Fibroblast of lung (primary cell): ENCODE measurements at regions not wholly inside any gene's neighbourhood (a gene's known extent, or its start where the extent isn't known, plus 50 kb on each side); places are given as distances from the start of the nearest gene placed in this dataset.

ENCODE experiments used
- DNase-seq, 2 donors: peaks; one replicate each; pipeline versions ENCODE4 v3.0.0 to v3.0.0-alpha.2; 2010; ENCODE audit warnings: low read depth in 2 of 2
- H2AFZ ChIP-seq: 2 replicates; pipeline ENCODE4 v1.5.1; 2012; ENCODE audit warnings: low read length, control low read depth, inconsistent platforms
- H3K27ac ChIP-seq: 2 replicates; pipeline ENCODE4 v1.5.1; 2011; ENCODE audit warnings: low read length, control low read depth; ENCODE audit not compliant: insufficient read depth
- H3K27me3 ChIP-seq: 2 replicates; pipeline ENCODE4 v1.5.1; 2011; ENCODE audit warnings: mild to moderate bottlenecking, low read length; ENCODE audit not compliant: control insufficient read depth, insufficient read depth
- H3K36me3 ChIP-seq: 2 replicates; pipeline ENCODE4 v1.5.1; 2011; ENCODE audit warnings: low read length; ENCODE audit not compliant: control insufficient read depth, insufficient read depth
- H3K4me1 ChIP-seq: 2 replicates; pipeline ENCODE4 v1.5.1; 2011; ENCODE audit warnings: low read length; ENCODE audit not compliant: control insufficient read depth, insufficient read depth; ENCODE audit errors: extremely low read depth
- H3K4me2 ChIP-seq: 2 replicates; pipeline ENCODE4 v1.5.1; 2011; ENCODE audit warnings: low read length, control low read depth; ENCODE audit not compliant: insufficient read depth; ENCODE audit errors: extremely low read depth
- H3K4me3 ChIP-seq, 4 experiments: fragments of 200-600 bp in 1 of 4; sonication (generic) in 1 of 4; replicated peaks in 1 of 4; 2 replicates each; pipeline ENCODE4 v1.5.1; 2011 to 2016; ENCODE audit warnings: low read length in 4 of 4, low read depth in 3 of 4, mild to moderate bottlenecking in 3 of 4, control low read depth in 2 of 4, inconsistent platforms in 1 of 4, mixed read lengths in 1 of 4; ENCODE audit not compliant: insufficient read depth in 1 of 4; ENCODE audit errors: control extremely low read depth in 1 of 4
- H3K79me2 ChIP-seq: 2 replicates; pipeline ENCODE4 v1.5.1; 2012; ENCODE audit warnings: mild to moderate bottlenecking, low read length, inconsistent platforms; ENCODE audit not compliant: control insufficient read depth, insufficient read depth
- H3K9ac ChIP-seq: 2 replicates; pipeline ENCODE4 v1.5.1; 2011; ENCODE audit warnings: mild to moderate bottlenecking, low read length, control low read depth; ENCODE audit not compliant: insufficient read depth
- H3K9me3 ChIP-seq: 2 replicates; pipeline ENCODE4 v1.5.1; 2012; ENCODE audit warnings: low read depth, low read length; ENCODE audit not compliant: control insufficient read depth, insufficient read depth
- H4K20me1 ChIP-seq: 2 replicates; pipeline ENCODE4 v1.5.1; 2011; ENCODE audit warnings: low read length; ENCODE audit not compliant: control insufficient read depth, insufficient read depth; ENCODE audit errors: extremely low read depth
- CTCF ChIP-seq, 2 donors: IDR thresholded peaks in 1 of 2; conservative IDR thresholded peaks in 1 of 2; 1 replicate in 1 of 2; 2 replicates in 1 of 2; pipeline ENCODE4 v1.5.1; 2011 to 2012; ENCODE audit warnings: low read length in 2 of 2, control low read depth in 1 of 2, inconsistent platforms in 1 of 2, low read depth in 1 of 2, mild to moderate bottlenecking in 1 of 2
- EZH2 ChIP-seq: IDR thresholded peaks from 2 replicates; pipeline ENCODE4 v1.5.1; 2012; ENCODE audit warnings: low read length, control low read depth, mild to moderate bottlenecking; ENCODE audit errors: missing control alignments

GRCh38 chr1:209383907-209384709 is 199.4 kb upstream of the CAMK1G start:
- no peak overlapping the region for H2AFZ ChIP-seq
- H3K27me3 ChIP-seq, result no peaks in the 10 kb centered on the region

GRCh38 chr1:209384710-209385550 is 198.6 kb upstream of the CAMK1G start:
- Histone ChIP-seq H3K4me1 (peaks cover 17% of the 10 kb centered on the region), H3K27me3 (no peaks in the 10 kb centered on the region), H4K20me1 (no peaks in the 10 kb centered on the region), H3K36me3 (no peaks in the 10 kb centered on the region), H3K4me3 (no peak overlapping the region), H2AFZ (no peak overlapping the region), H3K9ac (no peak overlapping the region), H3K4me2 (no peak overlapping the region), H3K79me2 (no peaks in the 10 kb centered on the region), H3K9me3 (no peaks in the 10 kb centered on the region), H3K27ac (no peak overlapping the region)
- DNase-seq, result no peak
- TF ChIP-seq EZH2 (no peak), CTCF (conservative IDR thresholded peaks at IDR 0.05 in 1 of 2, IDR thresholded peaks at IDR 0.05 in 1 of 2; ENCODE audit: low read depth in 1 of 2, low read length in 2 of 2) (no peak)

More at GRCh38 chr1:209383907-209384709, 199.4 kb upstream of the CAMK1G start:
- Histone ChIP-seq H3K36me3 (no peaks in the 10 kb centered on the region), H4K20me1 (no peaks in the 10 kb centered on the region), H3K9ac (no peak overlapping the region), H3K4me1 (peaks cover 12% of the 10 kb centered on the region), H3K4me3 (no peak overlapping the region), H3K4me2 (no peak overlapping the region), H3K9me3 (no peaks in the 10 kb centered on the region), H3K27ac (no peak overlapping the region), H3K79me2 (no peaks in the 10 kb centered on the region)
- TF ChIP-seq CTCF (conservative IDR thresholded peaks at IDR 0.05 in 1 of 2, IDR thresholded peaks at IDR 0.05 in 1 of 2; ENCODE audit: low read depth in 1 of 2, low read length in 2 of 2) (no peak), EZH2 (no peak)
- no peak for DNase-seq

GRCh38 chr1:209386156-209386555 is 197.4 kb upstream of the CAMK1G start:
- no peak overlapping the region for H3K27ac ChIP-seq
- H4K20me1 ChIP-seq, result no peaks in the 10 kb centered on the region
- TF ChIP-seq CTCF (conservative IDR thresholded peaks at IDR 0.05 in 1 of 2, IDR thresholded peaks at IDR 0.05 in 1 of 2; ENCODE audit: low read depth in 1 of 2, low read length in 2 of 2) (no peak), EZH2 (no peak)

More at GRCh38 chr1:209386156-209386555, 197.4 kb upstream of the CAMK1G start:
- no peak for DNase-seq
- H3K9me3 ChIP-seq, result no peaks in the 10 kb centered on the region
- H3K36me3 ChIP-seq, result no peaks in the 10 kb centered on the region
- no peak overlapping the region for H3K4me3 ChIP-seq
- no peaks in the 10 kb centered on the region for H3K79me2 ChIP-seq
- H3K4me1 ChIP-seq, result peaks cover 17% of the 10 kb centered on the region
- H3K27me3 ChIP-seq, result no peaks in the 10 kb centered on the region
- H3K9ac ChIP-seq, result no peak overlapping the region
- H3K4me2 ChIP-seq, result no peak overlapping the region
- no peak overlapping the region for H2AFZ ChIP-seq
